GM12864 (cell line): ENCODE measurements at regions not wholly inside any gene's neighbourhood (a gene's known extent, or its start where the extent isn't known, plus 50 kb on each side); places are given as distances from the start of the nearest gene placed in this dataset.

Experiments used
- DNase-seq: peaks from one replicate; pipeline ENCODE4 v3.0.0-alpha.2; 2011; ENCODE audit warnings: low read depth
- H3K4me3 ChIP-seq: 2 replicates; pipeline ENCODE4 v1.5.1; 2011; ENCODE audit warnings: mild to moderate bottlenecking, low read depth, low read length, control low read depth
- TF ChIP-seq, protein P1 (sequence below): IDR thresholded peaks from 2 replicates; pipeline ENCODE4 v1.5.1; 2011; ENCODE audit warnings: low read depth, mild to moderate bottlenecking, moderate library complexity, low read length, control low read depth, inconsistent platforms; ENCODE audit errors: missing control alignments

DNA sequence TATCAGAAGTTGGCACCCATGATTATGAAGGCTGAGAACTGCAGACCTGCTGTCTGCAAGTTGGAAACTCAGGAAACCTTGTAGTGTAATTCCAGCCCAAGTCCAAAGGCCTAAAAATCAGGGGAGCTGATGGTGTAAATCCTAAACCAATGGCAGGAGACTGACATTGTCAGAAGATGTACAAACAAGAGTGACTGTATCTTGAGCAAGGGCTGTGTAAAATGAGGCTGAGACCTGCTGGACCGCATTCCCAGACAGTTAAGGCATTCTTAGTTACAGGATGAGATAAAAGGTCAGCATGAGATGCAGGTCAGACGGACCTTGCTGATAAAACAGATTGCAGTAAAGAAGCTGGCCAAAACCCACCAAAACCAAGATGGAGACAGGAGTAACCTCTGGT, 147.7 kb downstream of the COG6 start:
- no peak overlapping the region for H3K4me3 ChIP-seq
- DNase-seq = no peak
- TF ChIP-seq, protein P1, sequence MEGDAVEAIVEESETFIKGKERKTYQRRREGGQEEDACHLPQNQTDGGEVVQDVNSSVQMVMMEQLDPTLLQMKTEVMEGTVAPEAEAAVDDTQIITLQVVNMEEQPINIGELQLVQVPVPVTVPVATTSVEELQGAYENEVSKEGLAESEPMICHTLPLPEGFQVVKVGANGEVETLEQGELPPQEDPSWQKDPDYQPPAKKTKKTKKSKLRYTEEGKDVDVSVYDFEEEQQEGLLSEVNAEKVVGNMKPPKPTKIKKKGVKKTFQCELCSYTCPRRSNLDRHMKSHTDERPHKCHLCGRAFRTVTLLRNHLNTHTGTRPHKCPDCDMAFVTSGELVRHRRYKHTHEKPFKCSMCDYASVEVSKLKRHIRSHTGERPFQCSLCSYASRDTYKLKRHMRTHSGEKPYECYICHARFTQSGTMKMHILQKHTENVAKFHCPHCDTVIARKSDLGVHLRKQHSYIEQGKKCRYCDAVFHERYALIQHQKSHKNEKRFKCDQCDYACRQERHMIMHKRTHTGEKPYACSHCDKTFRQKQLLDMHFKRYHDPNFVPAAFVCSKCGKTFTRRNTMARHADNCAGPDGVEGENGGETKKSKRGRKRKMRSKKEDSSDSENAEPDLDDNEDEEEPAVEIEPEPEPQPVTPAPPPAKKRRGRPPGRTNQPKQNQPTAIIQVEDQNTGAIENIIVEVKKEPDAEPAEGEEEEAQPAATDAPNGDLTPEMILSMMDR = no peak

DNA sequence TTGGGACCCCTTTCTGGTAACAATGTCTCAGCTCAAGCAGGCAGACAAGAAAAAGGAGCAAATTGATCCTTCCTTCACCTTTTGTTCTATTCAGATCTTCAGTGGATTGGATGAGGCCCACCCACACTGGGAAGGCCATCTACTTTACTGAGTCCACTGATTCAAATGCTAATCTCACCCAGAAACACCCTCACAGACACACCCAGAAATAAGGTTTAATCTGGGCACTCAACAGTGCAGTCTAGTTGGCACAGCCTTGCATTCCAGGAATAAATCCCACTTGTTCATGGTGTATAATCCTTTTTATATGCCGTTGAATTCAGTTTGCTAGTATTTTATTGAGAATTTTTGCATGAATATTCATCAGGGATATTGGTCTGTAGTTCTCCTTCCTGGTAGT, 148.4 kb downstream of the COG6 start:
- no peak for DNase-seq
- TF ChIP-seq, protein P1 = no peak
- H3K4me3 ChIP-seq = no peak overlapping the region

DNA sequence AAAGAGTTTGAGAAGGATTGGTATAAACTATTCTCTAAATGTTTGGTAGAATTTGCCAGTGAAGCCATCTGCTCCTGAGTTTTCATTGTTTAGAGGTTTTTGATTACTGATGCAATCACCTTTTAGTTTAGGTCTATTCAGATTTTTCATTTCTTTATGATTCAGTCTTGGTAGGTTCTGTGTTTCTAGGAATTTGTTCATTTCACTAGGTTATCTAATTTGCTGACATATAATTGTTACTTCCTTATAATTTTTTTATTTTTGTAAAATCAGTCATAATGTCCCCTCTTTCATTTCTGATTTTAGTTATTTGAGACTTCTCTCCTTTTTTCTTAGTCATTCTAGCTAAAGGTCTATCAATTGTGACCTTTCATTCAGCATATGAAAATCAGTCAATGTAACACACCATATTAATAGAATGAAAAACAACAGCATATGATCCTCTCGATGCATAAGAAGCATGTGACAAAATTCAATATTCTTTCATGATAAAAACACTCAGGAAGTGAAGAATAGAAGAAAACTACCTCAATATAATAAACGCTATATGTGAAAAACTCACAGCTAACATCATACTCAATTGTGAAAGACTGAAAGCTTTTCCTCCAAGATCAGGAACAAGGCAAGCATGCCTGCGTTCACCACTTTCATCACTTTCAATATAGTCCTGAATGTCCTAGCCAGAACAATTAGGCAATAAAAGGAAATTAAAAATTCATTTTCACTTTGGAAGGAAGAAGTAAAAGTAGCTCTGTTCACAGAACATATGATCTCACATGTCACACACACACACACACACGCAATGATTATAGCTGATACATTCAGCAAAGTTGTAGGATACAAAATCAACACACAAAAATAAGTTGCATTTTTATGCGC, 149.1 kb downstream of the COG6 start:
- DNase-seq = no peak
- TF ChIP-seq, protein P1 = no peak
- no peak overlapping the region for H3K4me3 ChIP-seq

DNA sequence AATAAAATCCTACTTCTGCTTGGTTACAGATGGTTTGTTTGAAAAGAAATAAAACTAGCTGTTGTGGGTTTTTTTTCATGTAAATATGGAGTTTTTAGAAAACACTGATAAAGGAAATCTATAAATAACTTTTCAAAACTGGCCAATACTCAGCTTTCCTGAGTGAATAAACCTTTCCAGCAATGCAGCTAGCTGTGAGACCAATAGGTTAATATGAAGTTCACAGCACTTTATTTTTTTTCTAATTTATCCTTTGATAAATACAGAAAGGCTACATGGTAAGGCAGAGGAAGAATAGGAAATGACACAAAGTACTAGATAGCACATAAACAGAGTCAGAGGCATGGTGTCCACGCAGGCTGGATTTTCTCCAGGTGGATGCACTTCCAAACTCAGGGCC, 154.0 kb downstream of the COG6 start:
- TF ChIP-seq, protein P1 = no peak
- DNase-seq = no peak
- no peak overlapping the region for H3K4me3 ChIP-seq

DNA sequence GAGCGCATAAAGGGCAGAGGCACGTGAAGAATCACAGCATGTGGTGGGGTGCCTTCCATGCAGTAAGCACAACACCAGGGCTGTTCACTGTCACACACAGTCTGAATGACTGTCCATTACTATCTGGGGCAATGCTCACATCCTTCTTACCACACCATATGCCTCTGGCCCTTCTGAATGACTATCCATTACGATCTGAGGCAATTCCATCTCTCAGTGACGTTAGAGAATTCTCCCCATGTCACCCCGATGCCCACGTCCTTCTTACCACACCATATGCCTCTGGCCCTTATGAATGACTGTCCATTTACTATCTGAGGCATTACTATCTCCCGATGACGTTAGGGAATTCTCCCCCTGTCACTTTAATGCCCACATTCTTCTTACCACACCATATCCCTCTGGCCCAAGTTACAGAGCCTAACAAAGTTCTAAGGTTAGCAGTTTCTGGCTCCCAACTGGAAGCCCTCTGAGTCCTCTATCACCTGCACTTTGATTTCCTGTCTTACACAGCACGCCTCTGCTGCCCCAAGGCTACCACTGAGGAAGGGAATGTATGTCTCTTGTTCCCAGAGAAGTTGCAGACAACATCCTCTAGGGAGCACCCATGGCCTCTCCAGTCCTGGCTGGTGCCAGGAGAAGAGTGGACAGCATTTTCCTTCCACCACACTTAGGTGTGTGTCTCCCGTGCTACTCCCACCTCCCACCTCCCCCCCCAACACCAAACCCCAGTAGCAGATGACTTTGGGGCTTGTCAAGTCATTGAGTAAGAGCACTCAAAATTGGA, 154.8 kb downstream of the COG6 start:
- TF ChIP-seq, protein P1 = no peak
- no peak overlapping the region for H3K4me3 ChIP-seq
- no peak for DNase-seq

DNA sequence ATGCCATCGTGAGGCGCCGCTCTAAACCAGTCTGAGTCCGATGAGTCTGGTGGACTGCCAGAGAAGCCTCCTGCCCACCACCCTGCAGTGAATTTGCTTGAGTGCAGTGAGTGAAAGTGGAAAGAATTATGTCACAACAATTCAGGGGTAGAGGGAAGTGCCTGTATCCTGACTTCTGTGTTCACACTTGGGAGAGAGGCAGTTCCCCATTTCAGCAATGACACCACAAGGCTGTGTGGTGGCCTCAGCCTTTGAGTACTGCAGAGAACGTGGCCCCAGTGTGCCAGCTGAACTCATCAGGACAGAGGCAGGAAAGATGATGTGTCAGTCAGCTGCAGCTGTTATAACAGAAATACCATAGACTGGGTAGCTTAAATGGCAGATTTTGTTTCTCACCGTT, 155.6 kb downstream of the COG6 start:
- DNase-seq = no peak
- TF ChIP-seq, protein P1 = peak; percentile 2
- no peak overlapping the region for H3K4me3 ChIP-seq
